ENCODE measurements at regions not wholly inside any gene's neighbourhood (a gene's known extent, or its start where the extent isn't known, plus 50 kb on each side); places are given as distances from the start of the nearest gene placed in this dataset.
A peak's percentile ranks its signal among the peaks of the same experiment; 100 is the strongest.

DNA sequence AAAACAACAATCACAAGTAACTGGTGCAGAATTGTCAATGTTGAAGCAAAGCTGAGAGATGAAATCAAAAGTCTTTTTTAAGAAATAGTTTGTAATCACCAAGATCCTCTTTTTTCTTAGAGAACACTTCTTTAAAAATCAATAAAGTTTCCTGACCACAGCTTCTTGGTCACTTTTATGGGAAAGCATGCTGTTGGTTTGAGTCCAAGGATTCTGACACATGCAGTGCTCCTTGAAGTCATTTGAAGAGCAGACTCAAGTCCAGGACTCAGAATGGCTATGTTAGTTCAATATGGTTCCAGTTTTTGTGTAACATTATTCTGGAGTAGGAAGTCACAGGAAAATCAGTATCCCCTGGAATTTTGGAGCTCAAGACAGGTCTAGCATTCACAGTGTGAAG lies 480.6 kb downstream of the NR2F1-AS1 start:
- no peak for TF ChIP-seq FOXM1 (IDR thresholded peaks at IDR 0.05; ENCODE audit: borderline replicate concordance, low read depth)
- no peak for TF ChIP-seq EGR1 (IDR thresholded peaks at IDR 0.05)

GRCh38 chr5:93099902-93100347 lies 481.1 kb downstream of the NR2F1-AS1 start:
- no peak for TF ChIP-seq REST (IDR thresholded peaks at IDR 0.05; ENCODE audit: low read depth)
- no peak for TF ChIP-seq CREB1 (IDR thresholded peaks at IDR 0.05; ENCODE audit: low read depth)
- no peak for TF ChIP-seq YY1 (IDR thresholded peaks at IDR 0.05; ENCODE audit: low read depth)
- TF ChIP-seq FOXM1 (IDR thresholded peaks at IDR 0.05; ENCODE audit: borderline replicate concordance, low read depth), result no peak
- TF ChIP-seq TAF1 (IDR thresholded peaks at IDR 0.05; ENCODE audit: low read depth), result no peak
- TF ChIP-seq EGR1 (IDR thresholded peaks at IDR 0.05), result no peak
- TF ChIP-seq, protein P1, sequence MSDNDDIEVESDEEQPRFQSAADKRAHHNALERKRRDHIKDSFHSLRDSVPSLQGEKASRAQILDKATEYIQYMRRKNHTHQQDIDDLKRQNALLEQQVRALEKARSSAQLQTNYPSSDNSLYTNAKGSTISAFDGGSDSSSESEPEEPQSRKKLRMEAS (IDR thresholded peaks at IDR 0.05), result no peak
- TF ChIP-seq ZBTB7A (IDR thresholded peaks at IDR 0.05; ENCODE audit: low read depth), result no peak
- no peak for TF ChIP-seq EP300 (IDR thresholded peaks at IDR 0.05; ENCODE audit: borderline replicate concordance)
- TF ChIP-seq RAD21 (IDR thresholded peaks at IDR 0.05; ENCODE audit: low read depth), result no peak
- no peak for TF ChIP-seq TEAD4 (IDR thresholded peaks at IDR 0.05)

- TF ChIP-seq NFIC (IDR thresholded peaks at IDR 0.05), result no peak
- no peak for TF ChIP-seq TEAD4 (IDR thresholded peaks at IDR 0.05)
- no peak for TF ChIP-seq RAD21 (IDR thresholded peaks at IDR 0.05; ENCODE audit: low read depth)
- no peak for TF ChIP-seq EGR1 (IDR thresholded peaks at IDR 0.05)
- TF ChIP-seq FOXM1 (IDR thresholded peaks at IDR 0.05; ENCODE audit: borderline replicate concordance, low read depth), result no peak
- no peak for TF ChIP-seq CEBPB (IDR thresholded peaks at IDR 0.05)
- TF ChIP-seq, protein P1 (IDR thresholded peaks at IDR 0.05), result no peak
- no peak for TF ChIP-seq CREB1 (IDR thresholded peaks at IDR 0.05; ENCODE audit: low read depth)
- no peak for TF ChIP-seq TAF1 (IDR thresholded peaks at IDR 0.05; ENCODE audit: low read depth)
- no peak for TF ChIP-seq REST (IDR thresholded peaks at IDR 0.05; ENCODE audit: low read depth)
- TF ChIP-seq YY1 (IDR thresholded peaks at IDR 0.05; ENCODE audit: low read depth), result no peak
- no peak for TF ChIP-seq USF1 (IDR thresholded peaks at IDR 0.05)
- TF ChIP-seq EP300 (IDR thresholded peaks at IDR 0.05; ENCODE audit: borderline replicate concordance), result no peak
Measured at GRCh38 chr5:93096561-93096960, 484.5 kb downstream of the NR2F1-AS1 start.

GRCh38 chr5:93092349-93093105 lies 488.5 kb downstream of the NR2F1-AS1 start:
- TF ChIP-seq EGR1 (IDR thresholded peaks at IDR 0.05), result no peak
- peak; percentile 62 for TF ChIP-seq RAD21 (IDR thresholded peaks at IDR 0.05; ENCODE audit: low read depth)

GRCh38 chr5:93090698-93091097 lies 490.3 kb downstream of the NR2F1-AS1 start:
- TF ChIP-seq TEAD4 (IDR thresholded peaks at IDR 0.05) (no peak), FOXM1 (IDR thresholded peaks at IDR 0.05; ENCODE audit: borderline replicate concordance, low read depth) (no peak), NFIC (IDR thresholded peaks at IDR 0.05) (no peak), ZBTB7A (IDR thresholded peaks at IDR 0.05; ENCODE audit: low read depth) (no peak), YY1 (IDR thresholded peaks at IDR 0.05; ENCODE audit: low read depth) (no peak)

DNA sequence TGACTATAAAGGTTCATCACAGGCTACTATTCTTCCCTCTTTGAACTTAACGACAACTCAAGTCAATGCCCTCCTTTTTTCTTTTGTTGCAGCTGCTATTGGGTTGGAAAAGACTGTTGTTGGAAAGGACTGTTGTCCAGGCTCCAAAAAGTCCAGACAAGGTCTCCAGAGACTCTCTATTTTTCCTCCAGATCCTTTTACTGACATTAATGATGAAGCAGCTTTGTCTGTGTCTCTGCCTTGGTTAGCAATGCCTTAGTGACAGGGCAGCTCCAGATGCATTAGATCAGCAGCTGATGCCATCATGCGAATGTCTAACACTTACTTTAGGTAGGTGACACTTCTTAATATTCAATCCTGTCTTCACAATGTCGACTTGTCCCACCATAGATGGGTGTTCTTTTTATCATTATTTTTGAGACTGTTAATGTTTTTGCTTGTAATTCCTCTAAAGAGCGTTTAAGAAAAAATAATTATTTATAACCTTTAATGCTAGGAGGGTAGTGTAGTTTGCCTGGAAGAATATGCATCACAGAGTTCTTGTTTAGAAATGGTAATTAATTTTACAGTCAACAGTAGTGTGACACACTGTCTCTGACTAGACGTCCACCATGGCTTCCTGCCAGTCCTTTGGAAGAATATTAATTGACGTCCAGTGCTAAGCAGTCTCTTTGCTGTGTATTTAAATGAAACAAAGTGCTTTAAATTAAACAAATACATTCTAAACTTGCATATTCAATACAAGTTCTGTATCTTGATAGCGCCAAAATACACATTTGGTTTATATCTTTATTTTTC lies 492.2 kb downstream of the NR2F1-AS1 start:
- TF ChIP-seq TAF1 (IDR thresholded peaks at IDR 0.05; ENCODE audit: low read depth) (no peak), CEBPB (IDR thresholded peaks at IDR 0.05) (no peak), RAD21 (IDR thresholded peaks at IDR 0.05; ENCODE audit: low read depth) (no peak)

- no peak for TF ChIP-seq USF1 (IDR thresholded peaks at IDR 0.05)
- TF ChIP-seq YY1 (IDR thresholded peaks at IDR 0.05; ENCODE audit: low read depth), result no peak
- no peak for TF ChIP-seq RAD21 (IDR thresholded peaks at IDR 0.05; ENCODE audit: low read depth)
Measured at GRCh38 chr5:93087326-93087725, 493.7 kb downstream of the NR2F1-AS1 start.
